GM18499 (cell line): ENCODE measurements at regions not wholly inside any gene's neighbourhood (a gene's known extent, or its start where the extent isn't known, plus 50 kb on each side); places are given as distances from the start of the nearest gene placed in this dataset.

Experiments
- ATAC-seq: cut with Tn5 transposase; IDR thresholded peaks from one replicate; pipeline ENCODE4 v1.9.1; 2021; ENCODE audit warnings: moderate number of reproducible peaks; ENCODE audit not compliant: insufficient read depth, unreplicated experiment

GRCh38 chr2:51085420-51086068 lies 53.6 kb upstream of the NRXN1 start:
- no peak for ATAC-seq

GRCh38 chr2:51084750-51085149 lies 52.8 kb upstream of the NRXN1 start:
- ATAC-seq = no peak
